ENCODE measurements at regions not wholly inside any gene's neighbourhood (a gene's known extent, or its start where the extent isn't known, plus 50 kb on each side); places are given as distances from the start of the nearest gene placed in this dataset.

DNA sequence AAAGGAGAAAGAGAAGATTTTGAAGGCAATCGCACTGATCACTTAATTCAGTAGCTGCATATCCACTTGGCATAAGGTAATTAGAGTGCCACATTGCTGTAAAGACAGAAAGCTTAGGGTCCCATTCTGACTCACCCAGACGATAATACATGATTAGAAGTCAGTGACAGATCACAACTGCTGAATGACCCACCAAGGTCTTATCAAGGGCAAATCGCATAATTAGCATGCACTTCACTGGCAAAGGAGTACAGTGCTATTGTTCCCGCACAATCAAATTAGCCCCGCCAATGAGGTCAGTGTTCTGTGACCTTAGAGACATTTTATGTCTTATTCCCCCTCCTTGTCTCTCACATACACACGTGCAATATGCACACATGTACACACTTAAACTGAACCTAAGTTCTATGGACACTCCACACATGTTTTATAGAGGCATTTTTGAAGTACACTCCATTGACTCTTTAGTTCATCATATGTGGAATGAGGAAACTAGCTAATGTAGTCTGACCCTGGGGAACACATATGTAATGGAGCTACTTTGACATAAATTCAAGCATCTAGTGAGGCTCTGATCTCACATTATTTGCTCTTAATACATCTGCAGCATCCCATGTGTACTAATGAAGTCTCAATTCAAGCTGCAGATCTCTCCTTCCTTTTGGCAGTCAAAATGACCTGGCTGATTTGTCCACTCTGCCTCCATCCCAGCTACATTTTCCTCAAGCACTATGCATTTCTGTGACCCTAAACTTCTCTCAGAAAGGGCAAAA lies 673.8 kb upstream of the FANCL start:
- no peaks in the 10 kb centered on the region for H3K4me1 ChIP-seq (ENCODE audit: insufficient read depth, low read length)
- TF ChIP-seq, protein P1, sequence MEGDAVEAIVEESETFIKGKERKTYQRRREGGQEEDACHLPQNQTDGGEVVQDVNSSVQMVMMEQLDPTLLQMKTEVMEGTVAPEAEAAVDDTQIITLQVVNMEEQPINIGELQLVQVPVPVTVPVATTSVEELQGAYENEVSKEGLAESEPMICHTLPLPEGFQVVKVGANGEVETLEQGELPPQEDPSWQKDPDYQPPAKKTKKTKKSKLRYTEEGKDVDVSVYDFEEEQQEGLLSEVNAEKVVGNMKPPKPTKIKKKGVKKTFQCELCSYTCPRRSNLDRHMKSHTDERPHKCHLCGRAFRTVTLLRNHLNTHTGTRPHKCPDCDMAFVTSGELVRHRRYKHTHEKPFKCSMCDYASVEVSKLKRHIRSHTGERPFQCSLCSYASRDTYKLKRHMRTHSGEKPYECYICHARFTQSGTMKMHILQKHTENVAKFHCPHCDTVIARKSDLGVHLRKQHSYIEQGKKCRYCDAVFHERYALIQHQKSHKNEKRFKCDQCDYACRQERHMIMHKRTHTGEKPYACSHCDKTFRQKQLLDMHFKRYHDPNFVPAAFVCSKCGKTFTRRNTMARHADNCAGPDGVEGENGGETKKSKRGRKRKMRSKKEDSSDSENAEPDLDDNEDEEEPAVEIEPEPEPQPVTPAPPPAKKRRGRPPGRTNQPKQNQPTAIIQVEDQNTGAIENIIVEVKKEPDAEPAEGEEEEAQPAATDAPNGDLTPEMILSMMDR (IDR thresholded peaks at IDR 0.05; ENCODE audit: borderline replicate concordance, extremely low read depth, low read length, poor library complexity, severe bottlenecking), result no peak
- TF ChIP-seq EZH2 (IDR thresholded peaks at IDR 0.05; ENCODE audit: borderline replicate concordance, low read depth, low read length, severe bottlenecking), result no peak

DNA sequence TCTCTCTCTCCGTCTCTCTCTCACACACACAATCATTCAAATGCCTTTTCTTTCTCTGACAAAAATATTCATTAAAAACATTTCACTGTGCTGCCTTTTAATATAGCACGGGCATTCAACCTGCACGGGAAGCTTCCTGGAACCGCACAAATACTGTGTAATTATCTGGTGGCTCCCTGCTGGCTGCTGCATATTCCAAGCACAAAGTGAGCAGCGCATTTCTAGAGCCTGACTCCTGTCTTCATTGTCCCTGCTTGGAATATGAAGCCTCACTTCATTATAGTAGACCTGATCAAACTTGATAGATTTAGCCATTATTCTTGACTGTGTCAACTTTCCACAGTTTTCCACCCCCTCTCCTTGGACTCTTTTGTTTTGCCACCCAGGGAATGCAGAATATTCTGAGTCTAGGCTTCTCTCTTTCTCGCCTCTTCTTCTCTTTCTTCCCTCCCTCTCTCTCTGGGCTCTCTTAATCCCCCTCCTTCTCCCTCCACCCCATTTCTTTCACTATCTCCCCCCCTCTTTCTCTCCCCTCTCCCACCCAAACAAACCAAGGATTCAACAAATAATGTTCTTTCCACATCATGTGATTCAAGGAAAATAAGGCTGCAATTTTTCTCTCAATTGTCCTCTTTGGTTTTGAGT lies 672.1 kb upstream of the FANCL start:
- H3K9ac ChIP-seq (ENCODE audit: low read depth, low read length), result no peak overlapping the region
- H3K4me3 ChIP-seq (ENCODE audit: low read depth in 1 of 2, low read length in 2 of 2), result no peak overlapping the region
- ATAC-seq (ENCODE audit: insufficient read depth, low read depth) (no peak), DNase-seq (no peak)
- H3K27me3 ChIP-seq (ENCODE audit: insufficient read depth, low read length, poor library complexity), result no peaks in the 10 kb centered on the region
- H2AFZ ChIP-seq (ENCODE audit: low read depth, low read length), result no peak overlapping the region
- peaks cover 2% of the 10 kb centered on the region; the same call in 1 of the 2 replicates for H4K20me1 ChIP-seq (ENCODE audit: insufficient read depth, low read length)
- TF ChIP-seq EZH2 (IDR thresholded peaks at IDR 0.05; ENCODE audit: borderline replicate concordance, low read depth, low read length, severe bottlenecking), result no peak
- TF ChIP-seq, protein P1 (IDR thresholded peaks at IDR 0.05; ENCODE audit: borderline replicate concordance, extremely low read depth, low read length, poor library complexity, severe bottlenecking), result no peak
- H3K79me2 ChIP-seq (ENCODE audit: insufficient read depth, low read length), result no peaks in the 10 kb centered on the region
- no peaks in the 10 kb centered on the region for H3K4me1 ChIP-seq (ENCODE audit: insufficient read depth, low read length)
- H3K36me3 ChIP-seq (ENCODE audit: insufficient read depth, low read length), result no peaks in the 10 kb centered on the region
- no peak overlapping the region for H3K4me2 ChIP-seq (ENCODE audit: insufficient read depth, low read length)
- H3K9me3 ChIP-seq (ENCODE audit: insufficient read depth, low read length, severe bottlenecking), result no peaks in the 10 kb centered on the region
- no peak overlapping the region for H3K27ac ChIP-seq (ENCODE audit: low read length)

More for the DNA sequence above, 673.8 kb upstream of the FANCL start:
- Histone ChIP-seq H3K4me3 (ENCODE audit: low read depth in 1 of 2, low read length in 2 of 2) (no peak overlapping the region), H3K9me3 (ENCODE audit: insufficient read depth, low read length, severe bottlenecking) (no peaks in the 10 kb centered on the region), H3K27ac (ENCODE audit: low read length) (no peak overlapping the region), H3K36me3 (ENCODE audit: insufficient read depth, low read length) (no peaks in the 10 kb centered on the region), H3K4me2 (ENCODE audit: insufficient read depth, low read length) (no peak overlapping the region), H3K79me2 (ENCODE audit: insufficient read depth, low read length) (no peaks in the 10 kb centered on the region), H3K9ac (ENCODE audit: low read depth, low read length) (no peak overlapping the region), H4K20me1 (ENCODE audit: insufficient read depth, low read length) (no peaks in the 10 kb centered on the region), H2AFZ (ENCODE audit: low read depth, low read length) (no peak overlapping the region), H3K27me3 (ENCODE audit: insufficient read depth, low read length, poor library complexity) (no peaks in the 10 kb centered on the region)
- ATAC-seq (ENCODE audit: insufficient read depth, low read depth), result no peak
- no peak for DNase-seq

DNA sequence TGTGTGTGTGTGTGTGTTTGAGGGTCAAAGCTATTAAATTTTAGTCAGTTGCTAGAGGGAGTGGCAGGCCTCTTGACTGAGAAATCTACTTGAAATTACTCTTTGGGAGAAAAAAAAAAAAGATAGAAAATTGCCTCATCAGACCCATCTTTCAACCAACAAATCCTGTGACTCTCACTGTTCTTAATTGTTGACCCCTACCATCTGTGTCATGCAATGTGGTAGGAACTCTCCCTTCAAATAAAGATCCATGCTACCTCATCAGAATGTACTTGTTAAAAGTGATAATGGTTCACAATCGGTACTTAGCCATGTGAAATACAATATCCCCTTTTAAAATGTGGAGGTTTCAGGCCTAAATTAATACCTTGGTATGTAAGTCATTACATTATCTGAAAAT lies 670.8 kb upstream of the FANCL start:
- TF ChIP-seq, protein P1 (IDR thresholded peaks at IDR 0.05; ENCODE audit: borderline replicate concordance, extremely low read depth, low read length, poor library complexity, severe bottlenecking), result no peak
- TF ChIP-seq EZH2 (IDR thresholded peaks at IDR 0.05; ENCODE audit: borderline replicate concordance, low read depth, low read length, severe bottlenecking), result no peak
- H3K9me3 ChIP-seq (ENCODE audit: insufficient read depth, low read length, severe bottlenecking), result no peaks in the 10 kb centered on the region
- no peaks in the 10 kb centered on the region for H3K79me2 ChIP-seq (ENCODE audit: insufficient read depth, low read length)
- ATAC-seq (ENCODE audit: insufficient read depth, low read depth), result no peak
- no peak overlapping the region for H2AFZ ChIP-seq (ENCODE audit: low read depth, low read length)
- no peaks in the 10 kb centered on the region for H3K27me3 ChIP-seq (ENCODE audit: insufficient read depth, low read length, poor library complexity)
- H3K4me1 ChIP-seq (ENCODE audit: insufficient read depth, low read length), result no peaks in the 10 kb centered on the region
- peaks cover 2% of the 10 kb centered on the region; the same call in 1 of the 2 replicates for H4K20me1 ChIP-seq (ENCODE audit: insufficient read depth, low read length)
- H3K4me3 ChIP-seq (ENCODE audit: low read depth in 1 of 2, low read length in 2 of 2), result no peak overlapping the region
- H3K9ac ChIP-seq (ENCODE audit: low read depth, low read length), result no peak overlapping the region
- DNase-seq, result no peak
- no peak overlapping the region for H3K27ac ChIP-seq (ENCODE audit: low read length)
- H3K36me3 ChIP-seq (ENCODE audit: insufficient read depth, low read length), result no peaks in the 10 kb centered on the region
- H3K4me2 ChIP-seq (ENCODE audit: insufficient read depth, low read length), result no peak overlapping the region
